GM23248 (cell line): ENCODE measurements at regions not wholly inside any gene's neighbourhood (a gene's known extent, or its start where the extent isn't known, plus 50 kb on each side); places are given as distances from the start of the nearest gene placed in this dataset.

Experiments
- EZH2 ChIP-seq: fragments of 200-600 bp; sonication (generic); IDR thresholded peaks from 2 replicates; pipeline ENCODE4 v1.6.1; 2018; ENCODE audit warnings: antibody characterized with exemption, mild to moderate bottlenecking; ENCODE audit not compliant: insufficient read depth, poor library complexity, severe bottlenecking
- EZH2phosphoT487 ChIP-seq: fragments of 200-600 bp; sonication (generic); IDR thresholded peaks from 2 replicates; pipeline ENCODE4 v1.6.1; 2018; ENCODE audit warnings: antibody characterized with exemption, moderate library complexity, mild to moderate bottlenecking, low read depth; ENCODE audit not compliant: insufficient read depth

DNA sequence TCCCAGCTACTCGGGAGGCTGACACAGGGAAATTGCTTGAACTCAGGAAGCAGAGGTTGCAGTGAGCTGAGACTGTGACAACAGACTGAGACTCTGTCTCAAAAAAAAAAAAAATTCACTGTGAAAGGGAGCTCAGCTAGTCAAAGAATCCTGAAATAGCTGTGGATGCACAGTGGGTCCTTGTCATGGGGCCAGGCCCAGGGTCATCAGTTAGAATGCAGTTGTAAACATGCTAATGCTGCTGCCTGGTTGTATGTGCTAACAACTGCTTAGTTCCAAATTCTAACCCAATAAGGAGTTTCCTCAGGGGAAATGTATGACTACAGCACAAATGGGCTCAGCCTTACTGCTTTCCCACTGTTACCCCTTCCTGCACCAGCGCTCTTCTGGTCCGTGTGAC, 84.0 kb downstream of the PALM2AKAP2 start:
- no peak for TF ChIP-seq EZH2
- no peak for TF ChIP-seq EZH2phosphoT487
